Esophagus muscularis mucosa (tissue), 3 donors: ENCODE measurements at regions not wholly inside any gene's neighbourhood (a gene's known extent, or its start where the extent isn't known, plus 50 kb on each side); places are given as distances from the start of the nearest gene placed in this dataset.

Source experiments
- POLR2A ChIP-seq: fragments of 450-650 bp; IDR thresholded peaks from one replicate; pipeline ENCODE4 v1.6.1; 2017; ENCODE audit warnings: antibody characterized with exemption, moderate library complexity, mild to moderate bottlenecking, low read depth
- TF ChIP-seq, protein P1 (sequence below), 3 experiments: fragments of 200-600 bp in 2 of 3; fragments of 450-650 bp in 1 of 3; sonication (generic) in 2 of 3; IDR thresholded peaks; one replicate each; pipeline ENCODE4 v1.5.1; 2017 to 2019; ENCODE audit warnings: antibody characterized with exemption in 3 of 3, mild to moderate bottlenecking in 2 of 3, moderate library complexity in 1 of 3

DNA sequence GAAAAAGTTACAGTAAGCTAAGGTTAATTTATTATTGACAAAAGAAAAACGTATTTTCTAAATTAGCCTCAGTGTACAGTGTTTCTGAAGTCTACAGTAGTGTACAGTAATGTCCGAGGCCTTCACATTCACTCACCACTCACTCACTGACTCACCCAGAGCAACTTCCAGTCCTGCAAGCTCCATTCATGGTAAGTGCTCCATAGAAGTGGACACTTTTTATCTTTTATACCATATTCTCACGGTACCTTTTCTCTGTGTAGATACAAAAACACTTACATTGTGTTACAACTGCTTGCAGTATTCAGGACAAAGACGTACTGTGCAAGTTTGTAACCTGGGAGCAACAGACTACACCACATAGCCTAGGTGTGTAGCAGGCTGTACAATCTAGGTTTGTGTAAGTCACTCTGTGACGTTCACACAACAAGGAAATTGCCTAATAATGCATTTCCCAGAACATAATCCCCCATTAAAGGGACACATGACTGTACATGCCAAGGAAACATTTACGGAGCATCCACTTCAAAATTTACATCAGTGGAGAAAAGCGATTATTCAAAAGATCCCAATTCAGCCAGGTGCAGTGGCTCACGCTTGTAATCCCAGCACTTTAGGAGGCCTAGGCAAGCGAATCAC, 133.4 kb downstream of the BANF2 start:
- TF ChIP-seq POLR2A, result no peak
- TF ChIP-seq, protein P1, sequence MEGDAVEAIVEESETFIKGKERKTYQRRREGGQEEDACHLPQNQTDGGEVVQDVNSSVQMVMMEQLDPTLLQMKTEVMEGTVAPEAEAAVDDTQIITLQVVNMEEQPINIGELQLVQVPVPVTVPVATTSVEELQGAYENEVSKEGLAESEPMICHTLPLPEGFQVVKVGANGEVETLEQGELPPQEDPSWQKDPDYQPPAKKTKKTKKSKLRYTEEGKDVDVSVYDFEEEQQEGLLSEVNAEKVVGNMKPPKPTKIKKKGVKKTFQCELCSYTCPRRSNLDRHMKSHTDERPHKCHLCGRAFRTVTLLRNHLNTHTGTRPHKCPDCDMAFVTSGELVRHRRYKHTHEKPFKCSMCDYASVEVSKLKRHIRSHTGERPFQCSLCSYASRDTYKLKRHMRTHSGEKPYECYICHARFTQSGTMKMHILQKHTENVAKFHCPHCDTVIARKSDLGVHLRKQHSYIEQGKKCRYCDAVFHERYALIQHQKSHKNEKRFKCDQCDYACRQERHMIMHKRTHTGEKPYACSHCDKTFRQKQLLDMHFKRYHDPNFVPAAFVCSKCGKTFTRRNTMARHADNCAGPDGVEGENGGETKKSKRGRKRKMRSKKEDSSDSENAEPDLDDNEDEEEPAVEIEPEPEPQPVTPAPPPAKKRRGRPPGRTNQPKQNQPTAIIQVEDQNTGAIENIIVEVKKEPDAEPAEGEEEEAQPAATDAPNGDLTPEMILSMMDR (IDR thresholded peaks at IDR 0.05), result no peak
